A673 (cell line): ENCODE measurements at regions not wholly inside any gene's neighbourhood (a gene's known extent, or its start where the extent isn't known, plus 50 kb on each side); places are given as distances from the start of the nearest gene placed in this dataset.

ENCODE experiments used
- BruUV-seq: library from RNA; stranded (reverse); fragments of 400-500 nt; replicated peaks from 2 replicates; lab custom pipeline; 2021; lab: Mats Ljungman, UMichigan
- CTCF ChIA-PET: fragments of 300-600 bp; sonication (Branson Sonifier 250); formaldehyde crosslinking; loops from one replicate; lab custom pipeline; 2022; ENCODE audit warnings: antibody characterized with exemption; lab: Charles Lee
- POLR2A ChIA-PET: fragments of 300-600 bp; sonication (Branson Sonifier 250); formaldehyde crosslinking; loops from one replicate; lab custom pipeline; 2022; ENCODE audit warnings: antibody characterized with exemption; ENCODE audit not compliant: low non-redundant PET; lab: Charles Lee
- DNase-seq: peaks from one replicate; pipeline ENCODE4 v3.0.0-alpha.2; 2015; ENCODE audit warnings: low spot score
- H3K27ac ChIP-seq: fragments of 200-600 bp; sonication (generic); 2 replicates; pipeline ENCODE4 v1.5.1; 2016; ENCODE audit warnings: mixed run types, low read depth, mild to moderate bottlenecking, mixed read lengths, antibody characterized with exemption, low read length; ENCODE audit not compliant: poor library complexity, severe bottlenecking
- H3K27me3 ChIP-seq: fragments of 200-600 bp; sonication (generic); replicated peaks from 2 replicates; pipeline ENCODE4 v1.6.1; 2017; ENCODE audit warnings: mixed run types, low read depth, mild to moderate bottlenecking, mixed read lengths, antibody characterized with exemption, low read length; ENCODE audit not compliant: insufficient read depth, poor library complexity
- H3K36me3 ChIP-seq: fragments of 200-600 bp; sonication (generic); 2 replicates; pipeline ENCODE4 v1.6.1; 2016; ENCODE audit warnings: mixed run types, mild to moderate bottlenecking, mixed read lengths, antibody characterized with exemption, low read length; ENCODE audit not compliant: insufficient read depth, poor library complexity, severe bottlenecking
- H3K4me1 ChIP-seq: fragments of 200-600 bp; sonication (generic); 2 replicates; pipeline ENCODE4 v1.6.1; 2017; ENCODE audit warnings: mixed run types, mild to moderate bottlenecking, mixed read lengths, antibody characterized with exemption, low read length; ENCODE audit not compliant: insufficient read depth, poor library complexity, severe bottlenecking
- H3K4me3 ChIP-seq: fragments of 200-600 bp; sonication (generic); 2 replicates; pipeline ENCODE4 v1.5.1; 2016; ENCODE audit warnings: low read depth, mixed run types, mild to moderate bottlenecking, mixed read lengths, low read length; ENCODE audit not compliant: poor library complexity, severe bottlenecking
- H3K9me3 ChIP-seq: fragments of 200-600 bp; sonication (generic); 2 replicates; pipeline ENCODE4 v1.6.1; 2016; ENCODE audit warnings: mixed run types, low read depth, mild to moderate bottlenecking, mixed read lengths, antibody characterized with exemption, low read length; ENCODE audit not compliant: poor library complexity, severe bottlenecking
- EZH2 ChIP-seq: fragments of 200-600 bp; sonication (generic); IDR thresholded peaks from 2 replicates; pipeline ENCODE4 v1.6.1; 2017; ENCODE audit warnings: borderline replicate concordance, low read depth, mild to moderate bottlenecking, mixed read lengths, antibody characterized with exemption, low read length; ENCODE audit not compliant: poor library complexity, severe bottlenecking
- intact Hi-C: fragments of 100-400 bp; cut with micrococcal nuclease; formaldehyde crosslinking; loops from one replicate; pipeline ENCODE4 v1.10.0; 2022; ENCODE audit not compliant: unreplicated experiment
- TF ChIP-seq, protein P1 (sequence below): fragments of 300-800, 200-600 bp; sonication (generic); conservative IDR thresholded peaks from 2 replicates; pipeline ENCODE4 v1.5.1; 2017; ENCODE audit warnings: low read depth, mild to moderate bottlenecking, antibody characterized with exemption, low read length, moderate library complexity, mixed read lengths

DNA sequence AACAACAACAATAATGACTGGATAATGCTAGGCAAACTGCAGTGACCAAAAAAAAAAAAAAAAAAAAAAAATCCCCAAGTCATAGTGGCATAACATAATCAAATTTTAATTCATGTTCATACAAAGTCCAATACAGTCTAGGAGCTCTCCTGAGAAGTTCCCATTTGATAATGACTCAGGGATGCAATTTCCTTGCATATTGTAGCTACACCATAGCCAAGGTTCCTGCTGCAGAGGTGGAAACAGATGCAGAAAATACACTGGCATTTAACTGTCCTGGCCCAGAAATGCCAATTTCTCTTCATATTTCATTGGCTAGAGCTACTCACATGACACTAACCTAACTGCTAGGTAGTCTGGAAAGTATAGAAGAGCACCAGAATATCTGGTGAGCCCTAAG, 72.2 kb upstream of the SLC12A2 start:
- CTCF ChIA-PET, result no interaction called here
- H3K4me3 ChIP-seq, result no peak overlapping the region
- TF ChIP-seq EZH2, result no peak
- TF ChIP-seq, protein P1, sequence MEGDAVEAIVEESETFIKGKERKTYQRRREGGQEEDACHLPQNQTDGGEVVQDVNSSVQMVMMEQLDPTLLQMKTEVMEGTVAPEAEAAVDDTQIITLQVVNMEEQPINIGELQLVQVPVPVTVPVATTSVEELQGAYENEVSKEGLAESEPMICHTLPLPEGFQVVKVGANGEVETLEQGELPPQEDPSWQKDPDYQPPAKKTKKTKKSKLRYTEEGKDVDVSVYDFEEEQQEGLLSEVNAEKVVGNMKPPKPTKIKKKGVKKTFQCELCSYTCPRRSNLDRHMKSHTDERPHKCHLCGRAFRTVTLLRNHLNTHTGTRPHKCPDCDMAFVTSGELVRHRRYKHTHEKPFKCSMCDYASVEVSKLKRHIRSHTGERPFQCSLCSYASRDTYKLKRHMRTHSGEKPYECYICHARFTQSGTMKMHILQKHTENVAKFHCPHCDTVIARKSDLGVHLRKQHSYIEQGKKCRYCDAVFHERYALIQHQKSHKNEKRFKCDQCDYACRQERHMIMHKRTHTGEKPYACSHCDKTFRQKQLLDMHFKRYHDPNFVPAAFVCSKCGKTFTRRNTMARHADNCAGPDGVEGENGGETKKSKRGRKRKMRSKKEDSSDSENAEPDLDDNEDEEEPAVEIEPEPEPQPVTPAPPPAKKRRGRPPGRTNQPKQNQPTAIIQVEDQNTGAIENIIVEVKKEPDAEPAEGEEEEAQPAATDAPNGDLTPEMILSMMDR, result no peak
- no peaks in the 10 kb centered on the region for H3K27me3 ChIP-seq
- no peaks in the 10 kb centered on the region for H3K36me3 ChIP-seq
- POLR2A ChIA-PET, result no interaction called here
- no peak overlapping the region for H3K27ac ChIP-seq
- intact Hi-C loops, result no loop called here
- H3K9me3 ChIP-seq, result no peaks in the 10 kb centered on the region
- no peak for DNase-seq
- H3K4me1 ChIP-seq, result no peaks in the 10 kb centered on the region
- BruUV-seq, result no TSS peak

DNA sequence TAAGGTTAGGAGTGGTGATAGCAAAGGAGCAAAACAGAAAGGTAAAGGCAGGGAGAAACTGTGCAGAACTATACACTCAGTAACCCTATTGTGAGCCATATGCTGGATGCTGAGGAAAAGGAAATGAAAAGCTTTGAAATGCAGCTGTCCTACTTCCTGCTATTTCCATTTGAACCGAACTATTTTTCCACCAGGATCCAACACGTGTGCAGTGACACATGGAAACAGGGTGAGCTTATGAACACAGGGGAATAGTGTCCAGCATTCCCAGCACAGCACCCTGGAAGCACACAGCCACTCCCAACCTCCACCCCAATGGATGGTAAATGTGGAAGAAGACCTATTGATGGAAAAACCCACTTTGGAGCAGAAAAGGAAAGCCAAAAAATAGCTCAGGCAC, 69.0 kb upstream of the SLC12A2 start:
- POLR2A ChIA-PET, result no interaction called here
- Histone ChIP-seq H3K36me3 (no peaks in the 10 kb centered on the region), H3K4me1 (no peaks in the 10 kb centered on the region), H3K27me3 (no peaks in the 10 kb centered on the region), H3K4me3 (no peak overlapping the region), H3K27ac (no peak overlapping the region), H3K9me3 (no peaks in the 10 kb centered on the region)
- no peak for TF ChIP-seq EZH2
- TF ChIP-seq, protein P1, result no peak
- no TSS peak for BruUV-seq
- CTCF ChIA-PET, result no interaction called here
- DNase-seq, result no peak
- intact Hi-C loops, result no loop called here

DNA sequence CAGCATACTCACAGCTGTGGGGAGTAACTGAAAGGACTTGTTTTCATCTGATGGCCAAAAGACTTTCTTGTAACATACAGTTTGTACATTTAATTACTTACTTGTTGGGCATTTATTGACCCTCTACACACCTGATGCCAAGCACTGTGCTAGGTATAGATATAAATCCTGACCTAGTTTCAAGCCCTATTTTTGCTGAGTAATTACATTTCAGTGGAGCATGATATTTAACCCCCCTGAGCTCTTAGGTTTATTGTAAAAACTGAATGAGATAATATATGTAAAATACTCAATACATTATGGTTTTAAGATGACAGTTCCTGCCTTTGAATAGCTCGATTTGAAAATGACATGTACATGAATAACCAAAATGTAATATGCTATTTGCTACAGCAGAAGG, 68.1 kb upstream of the SLC12A2 start:
- ChIA-PET POLR2A (no interaction called here), CTCF (no interaction called here)
- Histone ChIP-seq H3K4me3 (no peak overlapping the region), H3K4me1 (no peaks in the 10 kb centered on the region), H3K36me3 (no peaks in the 10 kb centered on the region), H3K27me3 (no peaks in the 10 kb centered on the region), H3K9me3 (no peaks in the 10 kb centered on the region), H3K27ac (no peak overlapping the region)
- TF ChIP-seq EZH2, result no peak
- TF ChIP-seq, protein P1, result no peak
- DNase-seq, result no peak
- no TSS peak for BruUV-seq
- intact Hi-C loops, result no loop called here
